GM19455 (cell line): ENCODE measurements at regions not wholly inside any gene's neighbourhood (a gene's known extent, or its start where the extent isn't known, plus 50 kb on each side); places are given as distances from the start of the nearest gene placed in this dataset.
"Not testable (repeated sequence)": the region's sequence is repeated elsewhere in the genome, so short reads cannot be mapped to it uniquely, and the experiment has no call there.

Experiments
- ATAC-seq: cut with Tn5 transposase; IDR thresholded peaks from one replicate; pipeline ENCODE4 v1.9.1; 2021; ENCODE audit not compliant: unreplicated experiment

GRCh38 chr4:131531087-131531486 lies 1618.0 kb upstream of the PCDH10 start:
- ATAC-seq, result no peak

DNA sequence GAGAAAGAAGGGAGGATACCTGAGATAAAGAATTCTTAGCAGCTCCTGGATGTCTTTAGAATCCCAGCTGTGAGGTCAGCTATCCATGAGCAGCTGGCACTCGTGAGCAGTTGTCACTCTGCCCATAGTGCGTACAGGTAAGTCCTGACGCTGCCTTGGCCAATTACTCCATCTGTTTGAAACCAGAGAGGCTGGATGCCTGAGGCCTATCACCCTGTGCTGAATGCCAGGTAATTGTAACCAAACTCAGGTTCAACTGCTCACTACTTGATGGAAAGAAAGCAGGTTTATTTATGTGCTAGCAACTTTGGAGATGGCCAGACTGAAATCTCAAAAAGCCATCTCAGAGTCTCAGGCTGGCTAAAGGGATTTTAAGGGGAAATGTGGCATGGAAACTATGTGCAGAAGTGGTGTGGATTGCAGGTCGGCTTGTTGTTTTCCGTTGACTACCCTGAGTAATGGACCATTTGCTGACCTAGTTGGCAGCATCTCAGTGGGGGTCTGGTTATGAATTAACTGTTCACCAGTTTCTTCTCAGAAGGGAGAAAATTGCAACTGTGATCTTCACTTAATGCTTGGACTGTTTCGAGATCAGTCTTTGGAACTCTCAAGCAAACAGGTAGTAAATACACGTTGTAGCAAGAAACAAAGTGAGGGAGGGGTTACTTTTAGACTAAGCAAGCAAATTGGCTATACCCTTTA lies 1614.0 kb upstream of the PCDH10 start:
- no peak for ATAC-seq

DNA sequence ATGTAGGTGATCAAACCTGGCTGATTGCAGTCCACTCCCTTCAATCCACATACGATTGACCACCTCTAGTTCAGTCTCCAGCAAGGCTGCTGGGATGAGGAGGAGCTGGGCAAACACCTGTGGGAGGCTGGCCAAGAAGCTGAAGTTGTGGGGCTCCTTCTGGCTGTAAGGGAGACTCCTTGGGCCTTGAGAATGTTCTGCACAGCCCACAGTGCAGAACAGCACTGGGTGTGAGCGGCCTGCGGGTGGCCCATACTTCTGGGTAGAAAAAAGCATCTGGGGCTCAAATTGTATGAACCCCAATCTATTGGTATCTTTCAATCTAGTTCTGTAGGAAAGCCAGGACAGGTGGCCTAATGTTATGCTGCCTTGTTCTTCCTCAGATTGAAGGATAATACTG lies 1608.8 kb upstream of the PCDH10 start:
- no peak for ATAC-seq

- ATAC-seq, result peak; percentile 55
Measured at GRCh38 chr4:131547506-131547981, 1601.5 kb upstream of the PCDH10 start.

GRCh38 chr4:131551306-131551705 lies 1597.8 kb upstream of the PCDH10 start:
- no peak for ATAC-seq

DNA sequence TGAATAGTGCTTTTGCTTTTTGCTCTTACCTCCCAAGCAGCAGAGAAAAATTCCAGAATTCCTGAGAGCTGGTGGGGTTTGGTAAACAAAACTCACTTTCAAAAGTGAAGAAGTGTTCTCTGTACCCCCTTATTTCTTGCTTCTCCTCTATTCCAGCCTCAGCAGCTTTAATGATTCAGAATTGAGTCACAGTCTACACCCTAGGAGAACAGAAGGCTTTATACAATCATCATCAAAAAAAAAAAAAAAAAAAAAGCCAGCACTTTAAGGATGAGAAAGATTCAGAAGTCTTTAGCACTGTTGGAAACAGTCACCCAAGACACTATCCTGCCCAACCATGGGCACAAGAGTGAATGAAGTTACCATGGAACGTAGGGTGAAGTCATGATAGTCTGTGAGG lies 1583.1 kb upstream of the PCDH10 start:
- ATAC-seq, result no peak

DNA sequence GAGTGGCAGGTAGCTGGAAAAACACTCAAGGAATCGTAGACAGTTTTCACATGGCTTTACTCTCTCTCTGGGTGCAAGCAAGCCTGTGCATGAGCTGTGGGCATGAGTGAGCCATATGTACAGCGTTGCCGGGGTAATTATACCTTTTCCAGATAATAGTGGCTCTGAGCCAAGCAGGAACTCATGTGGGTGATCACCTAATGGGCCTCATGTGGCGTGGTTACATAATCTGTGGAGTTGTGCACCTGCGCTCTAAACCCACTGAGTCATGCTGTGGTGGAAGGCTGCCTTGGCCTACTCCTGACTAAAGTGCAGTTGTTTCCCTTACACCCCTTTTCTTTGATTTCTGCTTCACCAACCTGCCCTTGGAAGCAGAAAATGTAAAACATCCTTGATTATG lies 1564.5 kb upstream of the PCDH10 start:
- ATAC-seq, result no peak

DNA sequence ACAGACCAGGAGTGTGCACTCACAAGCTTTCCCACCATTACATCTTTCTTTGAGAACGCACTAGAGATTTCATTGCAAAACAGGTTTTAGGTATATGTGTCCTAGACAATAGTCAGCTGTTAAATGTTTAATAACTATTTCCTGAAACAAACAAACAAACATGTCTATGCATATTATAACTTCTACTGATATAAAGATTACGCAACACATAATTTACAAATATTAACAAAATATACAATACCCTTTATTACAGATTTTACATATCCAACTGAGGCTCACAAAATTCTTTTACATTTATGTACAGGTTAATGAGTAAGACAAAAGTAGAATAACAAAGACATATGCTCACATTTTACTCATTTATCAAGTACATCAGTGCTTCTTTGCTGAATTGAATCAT lies 1554.0 kb upstream of the PCDH10 start:
- no peak for ATAC-seq

GRCh38 chr4:131603705-131604104 lies 1545.4 kb upstream of the PCDH10 start:
- no peak for ATAC-seq

DNA sequence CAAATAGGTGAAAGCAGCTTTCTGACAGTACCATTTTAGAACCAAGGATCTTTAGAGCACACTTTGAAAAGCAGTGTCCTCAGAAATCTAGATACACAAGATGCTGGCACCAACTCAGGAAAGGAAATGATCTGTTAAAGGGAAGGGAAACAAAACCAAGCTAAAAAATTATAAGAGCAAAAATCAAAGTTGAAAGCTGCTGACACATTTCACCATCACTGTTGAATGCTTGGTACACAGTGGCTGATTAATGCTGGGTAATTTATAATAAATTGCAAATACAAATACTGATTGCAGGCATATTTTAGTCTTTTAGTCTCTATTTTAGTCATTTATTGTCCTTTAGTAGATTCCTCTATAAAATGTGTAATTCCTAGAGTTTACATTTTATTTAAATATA lies 1540.1 kb upstream of the PCDH10 start:
- ATAC-seq, result no peak

DNA sequence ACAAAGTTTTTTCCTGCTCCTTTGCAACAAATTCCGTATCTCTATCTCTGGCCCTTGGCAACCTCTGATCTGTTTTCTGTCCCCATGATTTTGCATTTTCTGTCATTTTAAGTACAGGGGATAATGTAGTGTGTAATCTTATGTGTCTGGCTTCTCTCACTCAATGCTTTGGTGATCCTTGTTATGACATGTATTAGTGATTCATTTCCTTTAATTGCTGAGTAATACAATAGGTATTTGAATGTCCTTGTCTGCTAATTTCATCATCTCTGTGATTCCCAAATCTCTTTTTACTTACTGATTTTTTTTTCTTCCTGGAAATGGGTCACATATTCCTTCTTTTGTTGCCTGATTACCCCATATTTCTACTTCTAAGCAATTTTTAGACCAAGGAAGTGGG lies 1538.6 kb upstream of the PCDH10 start:
- ATAC-seq, result not testable (repeated sequence)

- no peak for ATAC-seq
Measured at GRCh38 chr4:131613086-131613823, 1535.8 kb upstream of the PCDH10 start.

DNA sequence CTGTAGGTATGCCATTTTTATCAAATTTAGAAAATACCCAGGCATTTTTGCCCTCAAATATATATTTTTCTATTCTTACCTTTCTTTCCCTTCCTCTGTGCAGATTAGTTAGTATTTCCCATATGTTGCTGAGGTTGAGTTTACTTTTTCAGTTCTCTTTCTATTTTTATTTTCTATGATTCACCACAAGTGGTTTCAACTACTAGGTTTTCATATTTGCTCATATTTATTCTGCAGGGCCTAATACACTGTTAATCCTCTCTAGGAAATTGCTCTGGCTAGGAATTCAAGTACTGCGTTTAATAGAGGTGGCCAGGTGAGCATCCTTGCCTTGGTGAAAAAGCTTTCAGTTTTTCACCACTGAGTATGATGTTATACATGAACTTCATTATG lies 1535.3 kb upstream of the PCDH10 start:
- ATAC-seq, result no peak

DNA sequence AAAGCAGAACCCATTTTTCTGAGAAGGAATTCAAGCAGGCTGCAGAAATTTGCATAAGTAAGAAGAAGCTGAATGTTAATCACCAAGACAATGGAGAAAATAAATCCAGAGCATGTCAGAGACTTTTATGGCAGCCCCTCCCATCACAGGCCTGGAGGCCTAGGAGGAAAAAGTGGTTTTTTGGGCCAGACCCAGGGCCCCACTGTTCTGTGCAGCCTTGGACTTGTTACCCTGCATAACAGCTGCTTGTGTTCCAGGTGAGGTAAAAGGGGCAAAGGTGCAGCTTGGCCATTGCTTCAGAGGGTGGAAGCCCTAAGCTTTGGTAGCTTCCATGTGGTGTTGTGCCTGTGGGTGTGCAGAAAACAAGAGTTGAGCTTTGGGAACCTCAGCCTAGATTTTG lies 1516.2 kb upstream of the PCDH10 start:
- ATAC-seq, result no peak

DNA sequence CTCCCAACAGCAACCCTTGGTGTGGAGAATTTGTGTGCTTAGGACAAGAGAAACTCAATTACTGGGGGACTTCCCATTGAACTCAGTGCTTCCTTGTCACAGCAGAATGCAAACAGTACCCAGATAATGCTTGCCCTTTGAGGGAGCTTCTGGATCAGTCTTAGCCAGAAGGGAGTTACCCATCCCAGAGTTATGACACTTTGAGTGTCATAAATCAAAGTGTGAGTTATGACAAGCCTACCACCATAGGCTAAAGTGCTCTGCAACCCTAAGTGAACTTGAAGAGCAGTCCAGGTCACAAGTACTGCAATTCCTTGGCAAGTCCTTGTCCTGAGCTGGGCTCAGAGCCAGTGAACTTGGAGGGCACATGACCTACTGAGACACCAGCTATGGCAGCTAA lies 1513.9 kb upstream of the PCDH10 start:
- ATAC-seq, result no peak

GRCh38 chr4:131638781-131639180 lies 1510.3 kb upstream of the PCDH10 start:
- no peak for ATAC-seq

DNA sequence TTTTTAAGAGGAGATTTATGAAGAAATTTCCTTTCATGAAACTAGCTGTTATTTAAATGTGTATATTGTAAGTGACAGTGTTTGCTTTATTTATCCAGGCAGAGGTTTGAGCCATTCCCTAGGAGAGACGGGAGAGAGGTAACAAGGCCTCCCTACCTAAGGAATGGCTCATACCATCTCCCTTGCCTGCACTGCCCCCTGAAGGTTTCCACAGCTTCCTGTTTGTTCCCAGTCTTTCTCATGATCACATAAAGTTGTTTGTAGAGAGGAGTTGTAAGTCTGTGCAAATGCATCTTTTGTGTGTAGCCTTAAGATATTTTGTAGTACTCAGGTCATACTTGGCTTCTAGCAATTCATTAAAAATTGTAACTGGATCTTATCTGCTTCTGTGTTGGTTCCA lies 1504.5 kb upstream of the PCDH10 start:
- no peak for ATAC-seq

GRCh38 chr4:131649227-131649626 lies 1499.9 kb upstream of the PCDH10 start:
- ATAC-seq, result no peak

DNA sequence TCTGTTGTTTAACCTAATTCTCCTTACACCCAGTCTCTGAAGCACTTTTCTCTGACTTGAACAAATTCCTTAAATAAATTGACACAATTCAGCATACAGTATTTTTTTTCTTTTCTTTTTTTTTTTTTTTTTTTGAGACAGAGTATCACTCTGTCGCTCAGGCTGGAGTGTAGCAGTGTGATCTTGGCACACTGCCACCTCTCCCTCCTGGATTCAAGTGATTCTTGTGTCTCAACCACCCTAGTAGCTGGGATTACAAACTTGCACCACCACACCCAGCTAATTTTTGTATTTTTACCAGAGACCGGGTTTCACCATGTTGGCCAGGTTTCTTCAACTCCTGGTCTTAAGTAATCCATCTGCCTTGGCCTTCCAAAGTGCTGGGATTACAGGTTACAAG lies 1498.1 kb upstream of the PCDH10 start:
- ATAC-seq, result no peak

- not testable (repeated sequence) for ATAC-seq
Measured at GRCh38 chr4:131683314-131683713, 1465.8 kb upstream of the PCDH10 start.

GRCh38 chr4:131721883-131722282 lies 1427.2 kb upstream of the PCDH10 start:
- ATAC-seq, result no peak

DNA sequence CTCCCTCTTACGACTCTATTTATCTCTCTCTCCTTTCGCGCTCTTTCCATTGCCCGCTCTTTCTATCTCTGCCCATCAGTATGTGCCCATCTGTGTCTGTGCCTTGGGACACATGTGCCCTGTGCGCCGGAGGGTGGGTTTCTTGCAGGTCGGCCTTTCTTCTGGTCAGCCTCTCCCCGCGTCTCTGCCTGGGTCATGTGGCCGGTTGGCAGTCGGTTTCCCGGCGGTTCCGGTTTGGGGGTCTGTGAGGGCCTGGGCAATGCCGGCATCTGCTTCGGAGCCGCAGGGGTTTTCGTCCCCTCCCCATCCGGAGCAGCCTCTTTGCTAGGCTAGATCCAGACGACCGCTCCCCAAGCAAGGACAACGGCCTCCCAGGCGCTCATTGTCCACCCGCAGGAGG lies 1426.0 kb upstream of the PCDH10 start:
- not testable (repeated sequence) for ATAC-seq

DNA sequence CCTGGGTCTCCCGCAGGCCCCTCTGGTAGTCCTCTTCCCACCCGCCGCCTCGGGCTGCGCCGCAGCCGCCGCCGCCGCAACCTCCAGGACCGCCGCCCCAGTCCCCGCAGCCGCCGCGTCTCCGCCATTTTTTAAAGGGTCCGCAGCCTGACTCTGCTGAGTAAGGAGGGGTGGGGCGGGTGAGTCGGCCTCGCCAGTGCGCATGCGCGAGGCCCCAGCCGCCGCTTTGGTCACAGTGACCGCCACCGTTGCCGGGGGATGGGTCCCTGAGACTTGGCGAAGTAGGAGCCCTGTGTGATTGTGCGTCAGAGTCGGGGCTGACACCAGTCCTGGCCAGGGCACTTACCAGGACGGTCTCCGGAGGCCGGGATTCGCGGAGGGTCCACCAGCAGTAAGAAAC lies 1424.2 kb upstream of the PCDH10 start:
- not testable (repeated sequence) for ATAC-seq
